ENCODE measurements at regions not wholly inside any gene's neighbourhood (a gene's known extent, or its start where the extent isn't known, plus 50 kb on each side); places are given as distances from the start of the nearest gene placed in this dataset.
"Not testable (repeated sequence)": the region's sequence is repeated elsewhere in the genome, so short reads cannot be mapped to it uniquely, and the experiment has no call there.

DNA sequence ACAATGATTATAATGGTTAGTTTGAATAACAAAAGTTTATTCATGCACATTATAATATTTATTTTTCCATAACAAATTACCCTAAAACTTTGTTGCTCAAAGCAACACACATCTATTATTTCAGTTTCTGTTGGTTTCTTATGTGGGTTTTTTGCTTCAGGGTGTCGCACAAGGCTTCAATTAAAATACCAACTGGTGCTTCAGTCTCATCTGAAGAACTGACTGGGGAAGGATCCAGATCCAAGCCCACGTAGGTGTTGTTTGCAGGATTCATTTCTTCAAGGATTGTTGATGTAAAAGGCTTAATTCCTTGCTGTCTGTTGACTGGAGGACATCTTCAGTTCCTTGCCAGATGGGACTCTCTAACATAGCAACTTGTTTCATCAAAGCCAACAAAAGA, 747.2 kb upstream of the PCDH20 start:
- ChIA-PET CTCF (no interaction called here), POLR2A (no interaction called here)
- H3K4me3 ChIP-seq (ENCODE audit: low read depth, low read length) = no peak overlapping the region
- no peak for DNase-seq (ENCODE audit: low read depth, low spot score)
- TF ChIP-seq, protein P1, sequence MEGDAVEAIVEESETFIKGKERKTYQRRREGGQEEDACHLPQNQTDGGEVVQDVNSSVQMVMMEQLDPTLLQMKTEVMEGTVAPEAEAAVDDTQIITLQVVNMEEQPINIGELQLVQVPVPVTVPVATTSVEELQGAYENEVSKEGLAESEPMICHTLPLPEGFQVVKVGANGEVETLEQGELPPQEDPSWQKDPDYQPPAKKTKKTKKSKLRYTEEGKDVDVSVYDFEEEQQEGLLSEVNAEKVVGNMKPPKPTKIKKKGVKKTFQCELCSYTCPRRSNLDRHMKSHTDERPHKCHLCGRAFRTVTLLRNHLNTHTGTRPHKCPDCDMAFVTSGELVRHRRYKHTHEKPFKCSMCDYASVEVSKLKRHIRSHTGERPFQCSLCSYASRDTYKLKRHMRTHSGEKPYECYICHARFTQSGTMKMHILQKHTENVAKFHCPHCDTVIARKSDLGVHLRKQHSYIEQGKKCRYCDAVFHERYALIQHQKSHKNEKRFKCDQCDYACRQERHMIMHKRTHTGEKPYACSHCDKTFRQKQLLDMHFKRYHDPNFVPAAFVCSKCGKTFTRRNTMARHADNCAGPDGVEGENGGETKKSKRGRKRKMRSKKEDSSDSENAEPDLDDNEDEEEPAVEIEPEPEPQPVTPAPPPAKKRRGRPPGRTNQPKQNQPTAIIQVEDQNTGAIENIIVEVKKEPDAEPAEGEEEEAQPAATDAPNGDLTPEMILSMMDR (IDR thresholded peaks at IDR 0.05; ENCODE audit: insufficient read depth, low read length, missing control alignments) = no peak

DNA sequence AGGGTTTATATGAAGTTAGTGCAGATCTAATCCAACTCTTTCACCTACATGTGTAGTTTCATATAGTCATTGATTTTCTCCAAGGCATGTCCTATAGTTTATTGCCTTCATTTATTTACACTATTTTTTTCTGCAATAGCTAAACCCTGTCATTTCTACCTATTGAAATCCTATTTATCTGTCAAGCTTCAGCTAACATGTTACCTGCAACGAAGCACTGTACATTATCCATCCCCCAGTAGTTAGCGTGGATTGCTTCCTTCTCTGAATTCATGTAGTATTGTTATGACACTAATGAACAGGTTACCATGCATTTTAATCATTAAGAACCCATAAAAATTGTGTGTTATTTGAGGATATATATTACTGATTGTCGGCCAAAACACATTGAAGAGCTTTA, 742.9 kb upstream of the PCDH20 start:
- H3K4me3 ChIP-seq (ENCODE audit: low read depth, low read length) = no peak overlapping the region
- TF ChIP-seq, protein P1 (IDR thresholded peaks at IDR 0.05; ENCODE audit: insufficient read depth, low read length, missing control alignments) = no peak
- no peak for DNase-seq (ENCODE audit: low read depth, low spot score)
- CTCF ChIA-PET = no interaction called here
- POLR2A ChIA-PET = no interaction called here

DNA sequence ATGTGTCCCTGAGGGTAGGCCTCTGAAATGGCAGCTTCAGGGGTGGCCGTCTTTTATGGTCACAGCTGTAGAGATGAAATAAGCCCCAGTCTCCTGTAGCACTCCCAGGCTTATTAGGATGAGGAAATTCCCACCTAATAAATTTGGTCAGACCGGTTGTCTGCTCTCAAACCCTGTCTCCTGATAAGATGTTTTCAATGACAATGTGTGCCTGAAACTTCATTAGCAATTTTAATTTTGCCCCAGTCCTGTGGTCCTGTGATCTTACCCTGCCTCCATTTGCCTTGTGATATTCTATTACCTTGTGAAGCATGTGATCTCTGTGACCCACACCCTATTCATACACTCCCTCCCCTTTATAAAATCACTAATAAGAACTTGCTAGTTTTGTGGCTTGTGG, 736.1 kb upstream of the PCDH20 start:
- POLR2A ChIA-PET; CTCF ChIA-PET; H3K4me3 ChIP-seq (ENCODE audit: low read depth, low read length); DNase-seq (ENCODE audit: low read depth, low spot score): not testable (repeated sequence)

DNA sequence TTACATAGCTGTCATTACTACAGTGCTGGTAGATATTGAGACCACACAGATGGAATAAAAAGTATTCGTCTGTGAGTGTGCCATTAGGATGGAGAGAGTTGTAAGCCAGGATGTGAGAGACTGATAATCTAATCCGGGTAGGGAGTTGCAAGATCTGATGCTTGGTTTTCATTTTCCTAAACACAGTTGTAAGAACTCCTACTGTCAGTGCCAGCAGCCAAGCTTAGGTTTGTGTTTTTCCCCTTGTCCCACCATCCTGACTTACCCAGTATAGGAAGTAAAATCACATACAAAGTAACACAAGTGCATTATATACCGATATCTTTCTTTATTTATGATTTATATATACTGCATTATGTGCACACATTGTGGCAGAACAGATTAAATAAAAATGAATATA, 726.4 kb upstream of the PCDH20 start:
- no peak overlapping the region for H3K4me3 ChIP-seq (ENCODE audit: low read depth, low read length)
- no peak for DNase-seq (ENCODE audit: low read depth, low spot score)
- CTCF ChIA-PET = no interaction called here
- POLR2A ChIA-PET = no interaction called here
- TF ChIP-seq, protein P1 (IDR thresholded peaks at IDR 0.05; ENCODE audit: insufficient read depth, low read length, missing control alignments) = no peak

DNA sequence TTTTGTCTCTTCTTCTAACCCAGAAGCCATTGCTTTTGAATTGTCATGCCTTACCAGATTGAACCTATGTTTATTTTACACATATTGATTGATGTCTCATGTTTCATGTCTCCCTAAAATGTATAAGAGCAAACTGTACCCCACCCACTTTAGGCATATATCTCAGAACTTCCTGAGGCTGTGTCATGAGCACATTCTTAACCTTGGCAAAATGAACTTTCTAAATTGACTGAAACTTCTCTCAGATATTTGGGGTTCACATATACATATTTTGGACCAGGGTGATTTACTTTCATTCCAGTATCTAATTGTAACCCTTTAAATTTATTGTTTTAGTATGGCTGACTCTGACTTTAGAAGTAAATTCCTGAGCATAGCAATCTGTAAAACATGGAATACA, 723.9 kb upstream of the PCDH20 start:
- TF ChIP-seq, protein P1 (IDR thresholded peaks at IDR 0.05; ENCODE audit: insufficient read depth, low read length, missing control alignments) = no peak
- POLR2A ChIA-PET = no interaction called here
- no peak for DNase-seq (ENCODE audit: low read depth, low spot score)
- CTCF ChIA-PET = no interaction called here
- H3K4me3 ChIP-seq (ENCODE audit: low read depth, low read length) = no peak overlapping the region

DNA sequence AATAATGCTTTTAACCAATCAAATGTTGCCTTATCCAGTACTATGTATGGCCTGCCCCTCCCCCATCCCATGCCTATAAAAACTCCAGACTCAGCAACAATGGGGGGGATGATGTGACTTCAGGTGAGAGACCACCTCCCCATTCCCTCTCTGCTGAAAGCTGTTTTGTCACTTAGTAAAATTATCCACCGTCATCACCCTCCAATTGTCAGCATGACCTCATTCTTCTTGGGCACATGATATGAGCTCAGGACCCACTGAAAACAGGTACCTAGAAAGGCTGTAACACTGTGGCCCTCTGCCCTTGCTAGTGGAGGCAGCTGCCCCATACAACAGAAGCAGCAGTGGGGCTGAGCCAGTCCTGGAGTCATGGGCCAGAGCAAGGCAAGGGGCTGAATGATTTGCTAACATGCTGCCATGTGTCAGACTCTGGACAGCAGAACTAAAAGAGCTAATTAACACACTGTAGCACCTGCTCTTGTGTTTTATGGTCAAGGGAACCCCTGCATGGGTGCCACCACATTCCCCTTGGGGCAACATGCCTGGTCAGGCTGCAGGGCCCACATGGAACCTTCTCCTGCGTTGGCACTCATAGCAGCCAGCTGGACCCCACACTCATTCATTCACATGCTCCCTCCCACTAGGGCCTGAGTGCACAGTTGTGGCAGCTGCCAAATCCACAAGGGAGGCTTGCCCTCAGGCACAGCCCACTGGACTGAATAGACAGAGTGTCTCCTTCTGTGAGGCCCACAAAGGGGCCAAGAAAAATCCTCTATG, 722.2 kb upstream of the PCDH20 start:
- ChIA-PET POLR2A (no interaction called here), CTCF (no interaction called here)
- DNase-seq (ENCODE audit: low read depth, low spot score) = no peak
- H3K4me3 ChIP-seq (ENCODE audit: low read depth, low read length) = no peak overlapping the region
- TF ChIP-seq, protein P1 (IDR thresholded peaks at IDR 0.05; ENCODE audit: insufficient read depth, low read length, missing control alignments) = no peak

DNA sequence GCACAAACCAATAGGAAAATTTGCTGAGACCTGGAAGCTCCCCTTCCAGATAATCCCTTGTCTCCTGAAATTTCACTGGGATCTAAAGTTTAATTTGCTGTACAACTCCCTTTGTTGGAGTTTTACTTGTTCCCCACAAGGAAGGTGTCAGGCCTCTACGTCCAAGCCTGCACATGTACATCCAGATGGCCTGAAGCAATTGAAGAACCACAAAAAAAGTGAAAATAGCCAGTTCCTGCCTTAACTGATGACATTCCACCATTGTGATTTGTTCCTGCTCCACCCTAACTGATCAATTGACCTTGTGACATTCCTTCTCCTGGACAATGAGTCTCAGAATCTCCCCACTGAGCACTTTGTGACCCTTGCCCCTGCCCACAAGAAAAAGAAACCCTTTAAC, 716.0 kb upstream of the PCDH20 start:
- DNase-seq (ENCODE audit: low read depth, low spot score) = no peak
- TF ChIP-seq, protein P1 (IDR thresholded peaks at IDR 0.05; ENCODE audit: insufficient read depth, low read length, missing control alignments) = no peak
- ChIA-PET POLR2A (no interaction called here), CTCF (no interaction called here)
- H3K4me3 ChIP-seq (ENCODE audit: low read depth, low read length) = no peak overlapping the region
